ENCODE measurements at regions not wholly inside any gene's neighbourhood (a gene's known extent, or its start where the extent isn't known, plus 50 kb on each side); places are given as distances from the start of the nearest gene placed in this dataset.
"Not testable (repeated sequence)": the region's sequence is repeated elsewhere in the genome, so short reads cannot be mapped to it uniquely, and the experiment has no call there.

DNA sequence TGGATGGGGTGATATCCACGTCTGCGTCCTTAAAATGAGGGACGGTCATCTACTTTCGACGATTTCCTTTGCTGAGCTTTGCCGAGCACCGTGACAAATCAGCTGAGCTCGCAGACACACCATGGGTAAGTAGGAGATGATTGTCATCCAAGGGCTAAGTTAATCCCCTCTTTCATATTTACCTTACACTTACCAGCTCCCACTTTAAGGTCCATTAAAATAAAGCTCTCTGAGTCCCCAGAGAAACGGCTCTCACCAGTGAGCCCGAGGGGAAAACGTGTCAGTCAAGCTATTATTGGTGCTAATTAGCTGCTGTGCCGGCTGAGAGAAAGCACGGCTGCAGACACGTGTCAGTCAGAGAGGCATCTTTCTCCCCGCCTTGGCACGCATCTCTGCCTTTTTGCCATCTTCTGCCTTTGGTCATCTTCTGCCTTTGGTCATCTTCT, 72.2 kb downstream of the CRLF2 start:
- no peak for DNase-seq (ENCODE audit: low read depth)

DNA sequence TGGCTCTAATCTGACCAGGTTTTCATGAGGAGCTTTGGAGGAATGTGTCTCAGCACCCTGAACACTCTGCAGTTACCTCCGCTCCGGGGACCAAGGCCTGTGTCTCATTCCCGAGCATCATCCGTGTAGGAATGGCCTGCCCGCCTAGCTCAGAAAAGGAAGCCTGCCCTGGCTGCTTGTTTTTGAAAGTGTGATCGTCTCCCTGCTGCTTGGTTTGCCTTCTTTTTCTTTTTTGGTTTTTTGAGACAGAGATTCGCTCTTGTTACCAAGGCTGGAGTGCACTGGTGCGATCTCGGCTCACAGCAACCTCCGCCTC, 73.3 kb downstream of the CRLF2 start:
- no peak for DNase-seq (ENCODE audit: low read depth)

- no peak for DNase-seq (ENCODE audit: low read depth)
These were observed 73.8 kb downstream of the CRLF2 start for GRCh38 chrX:1138476-1139184.

GRCh38 chrX:1137531-1137930, 74.9 kb downstream of the CRLF2 start:
- no peak for DNase-seq (ENCODE audit: low read depth)

- not testable (repeated sequence) for DNase-seq (ENCODE audit: low read depth)
These were observed 75.9 kb downstream of the CRLF2 start for GRCh38 chrX:1136582-1136981.

DNA sequence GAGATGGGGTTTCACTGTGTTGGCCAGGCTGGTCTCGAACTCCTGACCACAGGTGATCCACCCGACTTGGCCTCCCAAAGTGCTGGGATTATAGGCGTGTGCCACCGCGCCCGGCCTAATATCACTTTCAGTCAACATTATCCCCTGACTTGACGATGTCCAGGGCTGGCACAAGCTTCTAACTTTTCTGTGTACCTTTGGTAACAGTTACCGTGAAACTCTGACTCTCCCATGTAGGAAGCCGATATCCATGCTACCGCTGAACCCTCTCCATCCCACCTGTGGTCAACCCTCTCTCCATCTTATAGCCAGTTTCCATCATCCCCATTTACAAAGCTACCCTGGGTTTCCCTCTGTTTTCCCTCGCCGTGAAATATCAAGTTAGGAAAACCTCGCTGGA, 77.5 kb downstream of the CRLF2 start:
- DNase-seq (ENCODE audit: low read depth): no peak

DNA sequence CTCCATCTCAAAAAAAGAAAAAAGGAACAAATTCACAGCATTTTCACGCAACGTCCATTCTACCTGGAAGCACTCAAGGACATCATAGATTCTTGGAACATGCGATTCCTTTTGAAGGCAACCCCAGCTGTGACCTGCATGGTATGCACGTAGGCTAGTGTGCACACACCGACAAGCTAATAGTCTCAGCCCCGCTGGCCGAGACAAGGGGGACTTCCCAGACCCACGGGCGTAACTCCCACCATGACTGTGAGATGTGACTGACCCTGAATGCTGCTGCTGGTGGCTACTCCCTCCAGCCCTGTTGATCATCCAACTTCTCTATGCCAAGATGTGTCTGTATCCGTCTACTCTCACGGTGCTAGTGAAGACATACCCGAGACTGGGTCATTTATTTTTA, 78.3 kb downstream of the CRLF2 start:
- no peak for DNase-seq (ENCODE audit: low read depth)

- DNase-seq (ENCODE audit: low read depth): no peak
These were observed 85.7 kb downstream of the CRLF2 start for GRCh38 chrX:1126738-1127137.

- DNase-seq (ENCODE audit: low read depth): no peak
These were observed 87.9 kb downstream of the CRLF2 start for GRCh38 chrX:1124531-1124930.

- DNase-seq (ENCODE audit: low read depth): not testable (repeated sequence)
These were observed 89.6 kb downstream of the CRLF2 start for GRCh38 chrX:1122851-1123250.

- no peak for DNase-seq (ENCODE audit: low read depth)
These were observed 93.2 kb downstream of the CRLF2 start for GRCh38 chrX:1119275-1119674.

DNA sequence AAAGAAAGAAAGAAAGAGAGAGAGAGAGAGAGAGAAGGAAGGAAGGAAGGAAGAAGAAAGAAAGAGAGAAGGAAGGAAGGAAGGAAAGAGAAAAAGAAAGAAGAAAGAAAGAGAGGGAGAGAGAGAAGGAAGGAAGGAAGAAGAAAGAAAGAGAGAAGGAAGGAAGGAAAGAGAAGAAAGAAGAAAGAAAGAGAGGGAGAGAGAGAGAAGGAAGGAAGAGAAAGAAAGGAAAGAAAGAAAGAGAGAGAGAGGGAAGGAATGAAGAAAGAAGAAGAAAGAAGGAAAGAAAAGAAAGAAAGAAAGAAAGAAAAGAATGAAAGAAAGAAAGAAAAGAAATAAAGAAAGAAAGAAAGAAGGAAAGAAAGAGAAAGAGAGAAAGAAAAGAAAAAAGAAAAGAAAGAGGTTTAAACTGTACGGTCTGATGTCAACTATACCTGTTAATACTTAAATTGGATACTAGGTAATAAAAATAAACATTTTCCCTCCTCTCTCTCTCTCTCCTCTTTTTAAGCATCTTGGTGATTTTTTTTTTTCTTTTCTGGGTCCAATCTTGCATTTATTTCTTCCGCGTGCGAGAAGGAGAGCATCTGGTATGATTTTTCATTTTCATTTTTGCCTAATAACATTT, 93.8 kb downstream of the CRLF2 start:
- no peak for DNase-seq (ENCODE audit: low read depth)

DNA sequence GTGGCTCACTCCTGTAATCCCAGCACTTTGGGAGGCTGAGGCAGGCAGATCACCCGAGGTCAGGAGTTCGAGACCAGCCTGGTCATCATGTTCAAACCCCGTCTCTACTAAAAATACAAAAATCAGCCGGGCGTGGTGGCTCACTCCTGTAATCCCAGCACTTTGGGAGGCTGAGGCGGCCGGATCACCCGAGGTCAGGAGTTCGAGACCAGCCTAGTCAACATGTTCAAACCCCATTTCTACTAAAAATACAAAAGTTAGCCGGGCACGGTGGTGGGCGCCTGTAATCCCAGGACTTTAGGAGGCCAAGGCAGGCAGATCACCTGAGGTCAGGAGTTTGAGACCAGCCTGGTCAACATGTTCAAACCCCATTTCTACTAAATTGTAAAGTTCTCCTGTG, 97.0 kb downstream of the CRLF2 start:
- DNase-seq (ENCODE audit: low read depth): not testable (repeated sequence)

- no peak for DNase-seq (ENCODE audit: low read depth)
These were observed 100.1 kb downstream of the CRLF2 start for GRCh38 chrX:1112321-1112720.

- DNase-seq (ENCODE audit: low read depth): no peak
These were observed 100.7 kb downstream of the CRLF2 start for GRCh38 chrX:1111601-1112300.

GRCh38 chrX:1109580-1110119, 102.8 kb downstream of the CRLF2 start:
- DNase-seq (ENCODE audit: low read depth): no peak

- DNase-seq (ENCODE audit: low read depth): no peak
These were observed 103.7 kb downstream of the CRLF2 start for GRCh38 chrX:1108501-1109445.

GRCh38 chrX:1106478-1107210, 105.8 kb downstream of the CRLF2 start:
- no peak for DNase-seq (ENCODE audit: low read depth)

DNA sequence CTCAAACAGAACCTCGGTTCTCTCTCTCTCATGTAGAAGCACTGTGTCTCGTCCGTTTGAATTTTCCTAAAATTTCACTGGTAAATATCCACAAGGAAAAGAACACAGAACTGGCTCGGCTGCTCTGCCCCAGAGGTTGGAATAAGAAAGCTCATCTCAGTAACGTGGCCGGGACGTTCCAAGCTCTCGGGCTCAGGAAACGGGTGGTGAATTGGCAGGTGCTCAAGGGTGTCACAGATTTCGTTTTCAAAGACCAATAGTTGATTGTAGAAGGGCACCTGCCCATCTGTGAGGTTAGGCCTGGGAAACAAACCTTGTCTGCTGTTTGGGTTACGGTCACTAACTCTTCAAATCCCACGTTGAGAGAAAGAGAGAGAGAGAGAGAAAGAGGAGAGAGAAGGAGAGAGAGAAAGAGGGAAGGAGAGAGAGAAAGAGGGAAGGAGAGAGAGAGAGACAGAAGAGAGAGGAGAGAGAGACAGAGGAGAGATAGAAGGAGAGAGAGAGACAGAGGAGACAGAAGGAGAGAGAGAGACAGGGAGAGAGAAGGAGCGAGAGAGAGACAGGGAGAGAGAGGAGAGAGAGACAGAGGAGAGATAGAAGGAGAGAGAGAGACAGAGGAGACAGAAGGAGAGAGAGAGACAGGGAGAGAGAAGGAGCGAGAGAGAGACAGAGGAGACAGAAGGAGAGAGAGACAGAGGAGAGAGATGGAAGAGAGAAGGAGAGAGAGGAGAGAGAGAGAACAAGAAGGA, 106.6 kb downstream of the CRLF2 start:
- no peak for DNase-seq (ENCODE audit: low read depth)

GRCh38 chrX:1105031-1105430, 107.4 kb downstream of the CRLF2 start:
- DNase-seq (ENCODE audit: low read depth): not testable (repeated sequence)

Data from RPMI7951 (cell line).